ENCODE measurements at regions not wholly inside any gene's neighbourhood (a gene's known extent, or its start where the extent isn't known, plus 50 kb on each side); places are given as distances from the start of the nearest gene placed in this dataset.

DNA sequence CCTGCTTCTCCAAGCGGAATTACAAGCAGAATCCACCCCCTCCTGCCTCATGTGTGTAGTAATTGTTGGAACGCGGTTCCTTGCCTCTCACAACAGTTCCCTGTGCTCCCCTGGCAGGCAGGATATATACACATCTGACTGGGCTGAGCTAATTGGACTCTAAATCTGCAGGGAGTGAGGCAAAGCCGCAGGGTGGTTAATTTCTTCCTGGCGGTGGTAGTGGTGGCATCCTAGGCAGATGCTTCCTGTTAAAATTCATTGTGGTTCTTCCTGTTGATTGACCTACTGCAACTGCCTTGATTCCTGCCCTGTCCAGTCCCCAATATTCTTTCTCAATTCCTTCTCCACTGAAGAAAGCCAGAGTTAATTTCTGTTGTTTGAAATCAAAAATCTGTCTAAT, 202.9 kb upstream of the PROK2 start:
- TF ChIP-seq, protein P1, sequence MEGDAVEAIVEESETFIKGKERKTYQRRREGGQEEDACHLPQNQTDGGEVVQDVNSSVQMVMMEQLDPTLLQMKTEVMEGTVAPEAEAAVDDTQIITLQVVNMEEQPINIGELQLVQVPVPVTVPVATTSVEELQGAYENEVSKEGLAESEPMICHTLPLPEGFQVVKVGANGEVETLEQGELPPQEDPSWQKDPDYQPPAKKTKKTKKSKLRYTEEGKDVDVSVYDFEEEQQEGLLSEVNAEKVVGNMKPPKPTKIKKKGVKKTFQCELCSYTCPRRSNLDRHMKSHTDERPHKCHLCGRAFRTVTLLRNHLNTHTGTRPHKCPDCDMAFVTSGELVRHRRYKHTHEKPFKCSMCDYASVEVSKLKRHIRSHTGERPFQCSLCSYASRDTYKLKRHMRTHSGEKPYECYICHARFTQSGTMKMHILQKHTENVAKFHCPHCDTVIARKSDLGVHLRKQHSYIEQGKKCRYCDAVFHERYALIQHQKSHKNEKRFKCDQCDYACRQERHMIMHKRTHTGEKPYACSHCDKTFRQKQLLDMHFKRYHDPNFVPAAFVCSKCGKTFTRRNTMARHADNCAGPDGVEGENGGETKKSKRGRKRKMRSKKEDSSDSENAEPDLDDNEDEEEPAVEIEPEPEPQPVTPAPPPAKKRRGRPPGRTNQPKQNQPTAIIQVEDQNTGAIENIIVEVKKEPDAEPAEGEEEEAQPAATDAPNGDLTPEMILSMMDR (IDR thresholded peaks at IDR 0.05): no peak
- no peak for TF ChIP-seq POLR2A (IDR thresholded peaks at IDR 0.05)

Data from right lobe of liver (tissue), 4 donors.